ENCODE measurements at regions not wholly inside any gene's neighbourhood (a gene's known extent, or its start where the extent isn't known, plus 50 kb on each side); places are given as distances from the start of the nearest gene placed in this dataset.

- TF ChIP-seq MAFK (IDR thresholded peaks at IDR 0.05; ENCODE audit: low read length) (no peak), BMI1 (IDR thresholded peaks at IDR 0.05; ENCODE audit: low read length) (no peak), EZH2 (IDR thresholded peaks at IDR 0.05; ENCODE audit: borderline replicate concordance, low read depth, low read length) (no peak), CTCF (IDR thresholded peaks at IDR 0.05 in 2 of 3, conservative IDR thresholded peaks at IDR 0.05 in 1 of 3; ENCODE audit: insufficient read depth in 2 of 3, low read depth in 1 of 3, low read length in 3 of 3) (no peak), CEBPZ (IDR thresholded peaks at IDR 0.05; ENCODE audit: borderline replicate concordance, low read depth, low read length) (no peak), HMGXB4 (CRISPR knock-in tag; IDR thresholded peaks at IDR 0.05) (no peak), EP300 (IDR thresholded peaks at IDR 0.05; ENCODE audit: low read length) (no peak), NFYB (IDR thresholded peaks at IDR 0.05; ENCODE audit: extremely low read depth, insufficient read length) (no peak), POLR2H (tag; IDR thresholded peaks at IDR 0.05; ENCODE audit: low read depth) (no peak), IFI16 (CRISPR knock-in tag; IDR thresholded peaks at IDR 0.05) (no peak), GABPA (tag; conservative IDR thresholded peaks at IDR 0.05; ENCODE audit: low read depth) (no peak), TOE1 (IDR thresholded peaks at IDR 0.05; ENCODE audit: borderline replicate concordance) (no peak), TOE1 (CRISPR knock-in tag; IDR thresholded peaks at IDR 0.05; ENCODE audit: borderline replicate concordance, low read depth) (no peak), DACH1 (IDR thresholded peaks at IDR 0.05; ENCODE audit: partially characterized antibody) (no peak)
- TF ChIP-seq, protein P1, sequence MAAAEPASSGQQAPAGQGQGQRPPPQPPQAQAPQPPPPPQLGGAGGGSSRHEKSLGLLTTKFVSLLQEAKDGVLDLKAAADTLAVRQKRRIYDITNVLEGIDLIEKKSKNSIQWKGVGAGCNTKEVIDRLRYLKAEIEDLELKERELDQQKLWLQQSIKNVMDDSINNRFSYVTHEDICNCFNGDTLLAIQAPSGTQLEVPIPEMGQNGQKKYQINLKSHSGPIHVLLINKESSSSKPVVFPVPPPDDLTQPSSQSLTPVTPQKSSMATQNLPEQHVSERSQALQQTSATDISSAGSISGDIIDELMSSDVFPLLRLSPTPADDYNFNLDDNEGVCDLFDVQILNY (CRISPR knock-in tag; IDR thresholded peaks at IDR 0.05) = no peak
These were observed 53.2 kb downstream of the ADRA2C start for GRCh38 chr4:3819210-3819919.

Data from K562 (cell line).